ENCODE measurements at regions not wholly inside any gene's neighbourhood (a gene's known extent, or its start where the extent isn't known, plus 50 kb on each side); places are given as distances from the start of the nearest gene placed in this dataset.

DNA sequence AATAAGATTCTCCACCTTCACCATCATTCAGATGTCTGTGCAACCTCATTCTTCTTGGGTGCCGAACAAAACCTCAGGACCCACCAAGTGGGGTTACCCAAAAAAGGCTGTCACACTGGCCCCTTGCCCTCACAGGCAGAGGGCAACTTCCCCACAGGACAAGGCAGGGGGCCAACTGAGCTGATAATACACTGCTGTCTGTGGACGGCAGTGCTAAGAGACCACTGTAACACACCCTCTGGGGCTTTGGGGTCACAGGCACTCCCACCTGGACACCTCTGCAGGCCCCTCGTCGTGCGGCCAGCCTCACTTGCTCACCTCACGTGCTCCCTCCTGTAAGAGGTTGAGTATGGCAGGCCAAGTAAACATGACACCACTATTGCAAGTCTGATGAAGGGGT is 515.8 kb upstream of the COX7C start:
- no peak for TF ChIP-seq RAD21 (IDR thresholded peaks at IDR 0.05; ENCODE audit: low read depth)
- no peak for TF ChIP-seq FOXM1 (IDR thresholded peaks at IDR 0.05; ENCODE audit: borderline replicate concordance, low read depth)
- TF ChIP-seq EP300 (IDR thresholded peaks at IDR 0.05; ENCODE audit: borderline replicate concordance), result no peak
- no peak for TF ChIP-seq EGR1 (IDR thresholded peaks at IDR 0.05)
- no peak for TF ChIP-seq NFIC (IDR thresholded peaks at IDR 0.05)
- TF ChIP-seq ZBTB7A (IDR thresholded peaks at IDR 0.05; ENCODE audit: low read depth), result no peak
- TF ChIP-seq, protein P1, sequence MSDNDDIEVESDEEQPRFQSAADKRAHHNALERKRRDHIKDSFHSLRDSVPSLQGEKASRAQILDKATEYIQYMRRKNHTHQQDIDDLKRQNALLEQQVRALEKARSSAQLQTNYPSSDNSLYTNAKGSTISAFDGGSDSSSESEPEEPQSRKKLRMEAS (IDR thresholded peaks at IDR 0.05), result no peak
- no peak for TF ChIP-seq TAF1 (IDR thresholded peaks at IDR 0.05; ENCODE audit: low read depth)
- no peak for TF ChIP-seq TEAD4 (IDR thresholded peaks at IDR 0.05)
- TF ChIP-seq CREB1 (IDR thresholded peaks at IDR 0.05; ENCODE audit: low read depth), result no peak
- no peak for TF ChIP-seq CEBPB (IDR thresholded peaks at IDR 0.05)
- TF ChIP-seq, protein P2, sequence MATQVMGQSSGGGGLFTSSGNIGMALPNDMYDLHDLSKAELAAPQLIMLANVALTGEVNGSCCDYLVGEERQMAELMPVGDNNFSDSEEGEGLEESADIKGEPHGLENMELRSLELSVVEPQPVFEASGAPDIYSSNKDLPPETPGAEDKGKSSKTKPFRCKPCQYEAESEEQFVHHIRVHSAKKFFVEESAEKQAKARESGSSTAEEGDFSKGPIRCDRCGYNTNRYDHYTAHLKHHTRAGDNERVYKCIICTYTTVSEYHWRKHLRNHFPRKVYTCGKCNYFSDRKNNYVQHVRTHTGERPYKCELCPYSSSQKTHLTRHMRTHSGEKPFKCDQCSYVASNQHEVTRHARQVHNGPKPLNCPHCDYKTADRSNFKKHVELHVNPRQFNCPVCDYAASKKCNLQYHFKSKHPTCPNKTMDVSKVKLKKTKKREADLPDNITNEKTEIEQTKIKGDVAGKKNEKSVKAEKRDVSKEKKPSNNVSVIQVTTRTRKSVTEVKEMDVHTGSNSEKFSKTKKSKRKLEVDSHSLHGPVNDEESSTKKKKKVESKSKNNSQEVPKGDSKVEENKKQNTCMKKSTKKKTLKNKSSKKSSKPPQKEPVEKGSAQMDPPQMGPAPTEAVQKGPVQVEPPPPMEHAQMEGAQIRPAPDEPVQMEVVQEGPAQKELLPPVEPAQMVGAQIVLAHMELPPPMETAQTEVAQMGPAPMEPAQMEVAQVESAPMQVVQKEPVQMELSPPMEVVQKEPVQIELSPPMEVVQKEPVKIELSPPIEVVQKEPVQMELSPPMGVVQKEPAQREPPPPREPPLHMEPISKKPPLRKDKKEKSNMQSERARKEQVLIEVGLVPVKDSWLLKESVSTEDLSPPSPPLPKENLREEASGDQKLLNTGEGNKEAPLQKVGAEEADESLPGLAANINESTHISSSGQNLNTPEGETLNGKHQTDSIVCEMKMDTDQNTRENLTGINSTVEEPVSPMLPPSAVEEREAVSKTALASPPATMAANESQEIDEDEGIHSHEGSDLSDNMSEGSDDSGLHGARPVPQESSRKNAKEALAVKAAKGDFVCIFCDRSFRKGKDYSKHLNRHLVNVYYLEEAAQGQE (IDR thresholded peaks at IDR 0.05; ENCODE audit: low read depth), result no peak
- TF ChIP-seq YY1 (IDR thresholded peaks at IDR 0.05; ENCODE audit: low read depth), result no peak
- TF ChIP-seq, protein P3, sequence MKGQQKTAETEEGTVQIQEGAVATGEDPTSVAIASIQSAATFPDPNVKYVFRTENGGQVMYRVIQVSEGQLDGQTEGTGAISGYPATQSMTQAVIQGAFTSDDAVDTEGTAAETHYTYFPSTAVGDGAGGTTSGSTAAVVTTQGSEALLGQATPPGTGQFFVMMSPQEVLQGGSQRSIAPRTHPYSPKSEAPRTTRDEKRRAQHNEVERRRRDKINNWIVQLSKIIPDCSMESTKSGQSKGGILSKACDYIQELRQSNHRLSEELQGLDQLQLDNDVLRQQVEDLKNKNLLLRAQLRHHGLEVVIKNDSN (IDR thresholded peaks at IDR 0.05), result no peak
- TF ChIP-seq TCF12 (IDR thresholded peaks at IDR 0.05; ENCODE audit: low read depth), result no peak

DNA sequence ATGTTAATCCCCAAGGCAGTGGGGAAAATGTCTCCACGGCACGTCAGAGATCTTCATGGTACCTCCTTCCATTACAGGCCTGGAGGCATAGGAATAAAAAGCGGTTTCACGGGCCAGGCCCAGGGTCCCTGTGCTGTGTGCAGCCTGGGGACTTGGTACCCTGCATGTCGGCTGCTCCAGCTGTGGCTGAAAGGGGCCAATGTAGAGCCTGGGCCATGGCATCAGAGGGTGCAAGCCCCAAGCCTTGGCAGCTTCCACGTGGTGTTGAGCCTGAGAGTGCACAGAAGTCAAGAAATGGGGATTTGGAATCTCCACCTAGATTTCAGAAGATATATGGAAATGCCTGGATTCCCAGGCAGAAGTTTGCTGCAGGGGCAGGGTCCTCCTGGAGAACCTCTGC is 508.9 kb upstream of the COX7C start:
- no peak for TF ChIP-seq EGR1 (IDR thresholded peaks at IDR 0.05)
- no peak for TF ChIP-seq NFIC (IDR thresholded peaks at IDR 0.05)
- TF ChIP-seq TAF1 (IDR thresholded peaks at IDR 0.05; ENCODE audit: low read depth), result no peak
- no peak for TF ChIP-seq EP300 (IDR thresholded peaks at IDR 0.05; ENCODE audit: borderline replicate concordance)
- TF ChIP-seq, protein P1 (IDR thresholded peaks at IDR 0.05), result no peak

DNA sequence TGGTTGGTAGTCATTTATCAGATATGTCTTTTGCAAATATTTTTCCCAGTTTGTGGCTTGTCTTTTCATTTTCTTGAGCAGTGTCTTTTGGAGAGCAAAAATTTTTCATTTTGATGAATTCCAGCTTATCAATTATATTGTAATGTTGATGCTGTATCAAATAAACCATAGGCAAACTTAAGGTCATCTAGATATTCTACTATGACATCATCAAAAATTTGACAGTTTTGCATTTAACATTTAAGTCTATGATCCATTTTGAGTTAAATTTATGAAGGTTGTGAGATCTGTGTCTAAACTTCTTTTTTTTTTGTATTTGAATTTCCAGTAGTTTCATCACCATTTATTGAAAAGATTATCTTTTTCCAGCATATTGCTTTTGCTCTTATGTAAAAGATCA is 505.5 kb upstream of the COX7C start:
- no peak for TF ChIP-seq CREB1 (IDR thresholded peaks at IDR 0.05; ENCODE audit: low read depth)
- TF ChIP-seq NFIC (IDR thresholded peaks at IDR 0.05), result no peak
- no peak for TF ChIP-seq EP300 (IDR thresholded peaks at IDR 0.05; ENCODE audit: borderline replicate concordance)
- TF ChIP-seq EGR1 (IDR thresholded peaks at IDR 0.05), result no peak
- TF ChIP-seq, protein P2 (IDR thresholded peaks at IDR 0.05; ENCODE audit: low read depth), result no peak
- TF ChIP-seq, protein P3 (IDR thresholded peaks at IDR 0.05), result no peak
- no peak for TF ChIP-seq RAD21 (IDR thresholded peaks at IDR 0.05; ENCODE audit: low read depth)
- TF ChIP-seq CEBPB (IDR thresholded peaks at IDR 0.05), result no peak
- TF ChIP-seq TEAD4 (IDR thresholded peaks at IDR 0.05), result no peak
- TF ChIP-seq YY1 (IDR thresholded peaks at IDR 0.05; ENCODE audit: low read depth), result no peak
- no peak for TF ChIP-seq TCF12 (IDR thresholded peaks at IDR 0.05; ENCODE audit: low read depth)
- TF ChIP-seq, protein P1 (IDR thresholded peaks at IDR 0.05), result no peak
- TF ChIP-seq ZBTB7A (IDR thresholded peaks at IDR 0.05; ENCODE audit: low read depth), result no peak
- no peak for TF ChIP-seq FOXM1 (IDR thresholded peaks at IDR 0.05; ENCODE audit: borderline replicate concordance, low read depth)

DNA sequence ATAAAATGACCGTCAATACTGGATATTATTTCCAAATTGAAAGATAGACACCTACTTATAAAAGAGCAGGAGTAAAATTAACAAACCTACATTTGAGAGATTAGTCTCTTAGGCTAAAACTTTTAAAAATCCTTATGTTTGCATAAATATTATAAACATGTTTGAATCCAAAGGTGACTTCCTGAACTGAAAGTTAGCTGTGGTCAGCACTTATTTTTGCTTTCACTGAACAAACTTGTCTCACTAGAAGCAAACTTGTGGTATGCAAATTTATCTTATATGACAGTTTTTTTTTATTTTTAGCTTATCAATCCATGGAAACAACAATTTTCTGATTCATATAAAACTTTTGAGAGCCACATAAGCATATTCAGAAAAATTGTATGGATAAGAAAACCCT is 502.6 kb upstream of the COX7C start:
- TF ChIP-seq FOXM1 (IDR thresholded peaks at IDR 0.05; ENCODE audit: borderline replicate concordance, low read depth) (no peak), YY1 (IDR thresholded peaks at IDR 0.05; ENCODE audit: low read depth) (no peak), CEBPB (IDR thresholded peaks at IDR 0.05) (no peak), CREB1 (IDR thresholded peaks at IDR 0.05; ENCODE audit: low read depth) (no peak), EP300 (IDR thresholded peaks at IDR 0.05; ENCODE audit: borderline replicate concordance) (no peak), EGR1 (IDR thresholded peaks at IDR 0.05) (no peak), RAD21 (IDR thresholded peaks at IDR 0.05; ENCODE audit: low read depth) (no peak), TCF12 (IDR thresholded peaks at IDR 0.05; ENCODE audit: low read depth) (no peak), NFIC (IDR thresholded peaks at IDR 0.05) (no peak), ZBTB7A (IDR thresholded peaks at IDR 0.05; ENCODE audit: low read depth) (no peak)
- TF ChIP-seq, protein P3 (IDR thresholded peaks at IDR 0.05), result no peak

DNA sequence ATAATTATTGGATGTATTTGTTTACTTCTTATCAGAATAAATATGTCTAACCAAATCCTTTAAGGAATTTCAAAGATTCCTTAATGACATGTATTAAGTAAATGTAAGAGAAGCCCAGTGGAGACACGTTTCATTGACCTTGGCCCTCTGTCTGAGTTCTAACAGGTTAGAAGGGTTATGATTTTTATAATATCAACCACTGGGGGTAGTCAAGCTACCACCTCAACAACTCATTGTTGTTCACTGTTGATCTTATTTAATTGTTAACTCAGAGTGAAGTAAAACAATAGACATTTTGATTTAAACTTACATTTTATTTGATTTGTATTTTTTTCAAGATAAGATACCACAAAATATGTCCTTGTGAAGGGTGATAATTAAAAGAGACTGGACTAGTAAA is 499.2 kb upstream of the COX7C start:
- TF ChIP-seq EP300 (IDR thresholded peaks at IDR 0.05; ENCODE audit: borderline replicate concordance), result no peak
- peak; percentile 17; the same call in 1 of the 2 replicates for TF ChIP-seq RAD21 (IDR thresholded peaks at IDR 0.05; ENCODE audit: low read depth)
